ENCODE measurements at regions not wholly inside any gene's neighbourhood (a gene's known extent, or its start where the extent isn't known, plus 50 kb on each side); places are given as distances from the start of the nearest gene placed in this dataset.

GRCh38 chr14:104353221-104353920 lies 215.0 kb downstream of the KIF26A start:
- intact Hi-C loops (cut with DNase I), result no loop called here
- H3K4me3 ChIP-seq, result no peak overlapping the region
- 88 to 95% (median 91%) methylated on average over 10 to 14 of the region's 14 CpGs for WGBS, 4 donors
- no peaks in the 10 kb centered on the region for H3K9me3 ChIP-seq (replicated peaks in 1 of 3)
- no peaks in the 10 kb centered on the region for H3K36me3 ChIP-seq (replicated peaks in 1 of 2)
- no peak overlapping the region for H3K27ac ChIP-seq
- no peak for TF ChIP-seq POLR2A (IDR thresholded peaks at IDR 0.05)
- TF ChIP-seq CTCF (IDR thresholded peaks at IDR 0.05), result no peak
- H3K4me1 ChIP-seq (replicated peaks in 1 of 2), result no peaks in the 10 kb centered on the region
- no peaks in the 10 kb centered on the region for H3K27me3 ChIP-seq
- peak in 3 of 7 donors; percentile 4 to 11 (median 8) for DNase-seq

- WGBS, 4 donors, result 39 to 49% (median 45%) methylated on average over 14 to 22 of the region's 22 CpGs
- Histone ChIP-seq H3K4me1 (replicated peaks in 1 of 2) (no peaks in the 10 kb centered on the region), H3K27me3 (no peaks in the 10 kb centered on the region), H3K27ac (peak overlapping the region in 1 of 5 donors; percentile 52), H3K4me3 (no peak overlapping the region), H3K9me3 (replicated peaks in 1 of 3) (no peaks in the 10 kb centered on the region), H3K36me3 (replicated peaks in 1 of 2) (no peaks in the 10 kb centered on the region)
- DNase-seq, result peak in 6 of 7 donors; percentile 37 to 72 (median 59)
- intact Hi-C loops (cut with DNase I), result no loop called here
- TF ChIP-seq POLR2A (IDR thresholded peaks at IDR 0.05) (no peak), CTCF (IDR thresholded peaks at IDR 0.05) (no peak)
Observed at GRCh38 chr14:104353921-104354701, 215.7 kb downstream of the KIF26A start.

GRCh38 chr14:104355101-104356019 lies 217.0 kb downstream of the KIF26A start:
- intact Hi-C loops (cut with DNase I), result no loop called here
- TF ChIP-seq CTCF (IDR thresholded peaks at IDR 0.05), result no peak
- no peak for TF ChIP-seq POLR2A (IDR thresholded peaks at IDR 0.05)
- peak in 1 of 7 donors; percentile 4 for DNase-seq
- Histone ChIP-seq H3K36me3 (replicated peaks in 1 of 2) (no peaks in the 10 kb centered on the region), H3K27me3 (no peaks in the 10 kb centered on the region), H3K4me3 (no peak overlapping the region), H3K4me1 (replicated peaks in 1 of 2) (no peaks in the 10 kb centered on the region), H3K27ac (no peak overlapping the region), H3K9me3 (replicated peaks in 1 of 3) (no peaks in the 10 kb centered on the region)
- WGBS, 4 donors, result 53 to 86% (median 80%) methylated on average over 8 to 23 of the region's 23 CpGs

All from adrenal gland (tissue), 9 donors.